Endothelial cell of umbilical vein (primary cell): ENCODE measurements at regions not wholly inside any gene's neighbourhood (a gene's known extent, or its start where the extent isn't known, plus 50 kb on each side); places are given as distances from the start of the nearest gene placed in this dataset.

ENCODE experiments used
- BruUV-seq: library from RNA; stranded (reverse); fragments of 400-500 nt; replicated peaks from 2 replicates; lab custom pipeline; 2021; lab: Mats Ljungman, UMichigan
- CTCF ChIA-PET: fragments of 300-600, 350-600 bp; sonication (Branson Sonifier 250); formaldehyde crosslinking; loops from one replicate; lab custom pipeline; 2021; ENCODE audit warnings: antibody characterized with exemption, inconsistent platforms; lab: Charles Lee
- POLR2A ChIA-PET: fragments of 300-600, 350-600 bp; sonication (Branson Sonifier 250); formaldehyde crosslinking; loops from one replicate; lab custom pipeline; 2021; ENCODE audit warnings: antibody characterized with exemption, inconsistent platforms; lab: Charles Lee
- DNase-seq: peaks from one replicate; pipeline ENCODE4 v3.0.0-alpha.2; 2011; ENCODE audit warnings: low read depth, low spot score
- FAIRE-seq: peaks from 2 replicates; lab custom pipeline; 2011; peaks lifted over from hg19 to GRCh38; lab: Jason Lieb, UNC
- H2AFZ ChIP-seq: 2 replicates; pipeline ENCODE4 v1.6.0; 2012; ENCODE audit warnings: low read depth, low read length, control low read depth, inconsistent platforms
- H3K27ac ChIP-seq: 2 replicates; pipeline ENCODE4 v1.5.1; 2011; ENCODE audit warnings: low read depth, mild to moderate bottlenecking, control low read depth, low read length, moderate library complexity; ENCODE audit not compliant: insufficient read depth
- H3K27me3 ChIP-seq, 2 experiments: 2 replicates each; pipeline versions ENCODE4 v1.6.0 to v1.6.1; 2011; ENCODE audit warnings: low read length in 2 of 2, mixed read lengths in 1 of 2; ENCODE audit not compliant: control insufficient read depth in 2 of 2, insufficient read depth in 2 of 2
- H3K36me3 ChIP-seq, 2 experiments: 2 replicates in 1 of 2; 3 replicates in 1 of 2; pipeline ENCODE4 v1.5.1; 2011; ENCODE audit warnings: low read length in 2 of 2, mild to moderate bottlenecking in 1 of 2, moderate library complexity in 1 of 2; ENCODE audit not compliant: control insufficient read depth in 2 of 2, insufficient read depth in 2 of 2; ENCODE audit errors: extremely low read depth in 1 of 2
- H3K4me1 ChIP-seq: 3 replicates; pipeline ENCODE4 v1.5.1; 2011; ENCODE audit warnings: mild to moderate bottlenecking, low read length; ENCODE audit not compliant: control insufficient read depth, insufficient read depth; ENCODE audit errors: extremely low read depth
- H3K4me2 ChIP-seq: 2 replicates; pipeline ENCODE4 v1.6.1; 2011; ENCODE audit warnings: low read length, control low read depth, mixed read lengths; ENCODE audit not compliant: insufficient read depth
- H3K4me3 ChIP-seq, 3 experiments: fragments of 200-600 bp in 1 of 3; sonication (generic), shearing (Covaris generic) in 1 of 3; replicated peaks in 1 of 3; 2 replicates each; pipeline ENCODE4 v1.5.1; 2011 to 2016; ENCODE audit warnings: control low read depth in 3 of 3, low read length in 3 of 3, mild to moderate bottlenecking in 2 of 3, inconsistent platforms in 1 of 3, low read depth in 1 of 3, moderate library complexity in 1 of 3; ENCODE audit not compliant: insufficient read depth in 1 of 3
- H3K79me2 ChIP-seq: 2 replicates; pipeline ENCODE4 v1.6.0; 2012; ENCODE audit warnings: low read length, inconsistent platforms; ENCODE audit not compliant: control insufficient read depth, insufficient read depth
- H3K9ac ChIP-seq: replicated peaks from 2 replicates; pipeline ENCODE3; 2011; ENCODE audit warnings: low read length, control low read depth; ENCODE audit not compliant: insufficient read depth; ENCODE audit errors: extremely low read depth
- H3K9me1 ChIP-seq: replicated peaks from 3 replicates; pipeline ENCODE4 v1.6.0; 2011; ENCODE audit warnings: mild to moderate bottlenecking, low read length; ENCODE audit not compliant: control insufficient read depth, insufficient read depth; ENCODE audit errors: extremely low read depth
- H3K9me3 ChIP-seq: replicated peaks from 2 replicates; pipeline ENCODE4 v1.5.1; 2012; ENCODE audit warnings: low read length, inconsistent platforms; ENCODE audit not compliant: control insufficient read depth, insufficient read depth
- H4K20me1 ChIP-seq: replicated peaks from 2 replicates; pipeline ENCODE3; 2011; ENCODE audit warnings: mild to moderate bottlenecking, low read length; ENCODE audit not compliant: control insufficient read depth, insufficient read depth; ENCODE audit errors: extremely low read depth
- EZH2 ChIP-seq: IDR thresholded peaks from 2 replicates; pipeline ENCODE4 v1.6.1; 2012; ENCODE audit warnings: borderline replicate concordance, low read depth, mild to moderate bottlenecking, moderate library complexity, low read length, inconsistent platforms; ENCODE audit not compliant: severe bottlenecking
- FOS ChIP-seq: IDR thresholded peaks from 2 replicates; pipeline ENCODE4 v1.6.1; 2011; ENCODE audit warnings: mild to moderate bottlenecking, low read length, moderate library complexity, borderline replicate concordance; ENCODE audit not compliant: insufficient read depth
- GATA2 ChIP-seq: IDR thresholded peaks from 2 replicates; pipeline ENCODE4 v1.7.0; 2011; ENCODE audit warnings: low read depth, mild to moderate bottlenecking, moderate library complexity, mixed read lengths, low read length; ENCODE audit not compliant: insufficient read length, insufficient read depth
- JUN ChIP-seq: IDR thresholded peaks from 2 replicates; pipeline ENCODE4 v1.6.1; 2011; ENCODE audit warnings: borderline replicate concordance, low read depth; ENCODE audit not compliant: insufficient read length, insufficient read depth
- MYC ChIP-seq: IDR thresholded peaks from one replicate; pipeline ENCODE4 v1.6.1; 2011; ENCODE audit warnings: mild to moderate bottlenecking, low read depth, low read length
- POLR2A ChIP-seq: IDR thresholded peaks from 2 replicates; pipeline ENCODE4 v1.6.1; 2012; ENCODE audit warnings: low read depth, mild to moderate bottlenecking, control low read depth, low read length
- POLR2AphosphoS5 ChIP-seq: IDR thresholded peaks from 2 replicates; pipeline ENCODE4 v1.6.1; 2012; ENCODE audit warnings: low read depth, mild to moderate bottlenecking, control low read depth, low read length, moderate library complexity; ENCODE audit not compliant: insufficient read depth
- dilution Hi-C: fragments of 300-500 bp; cut with MboI; formaldehyde crosslinking; loops from one replicate; pipeline ENCODE4 v1.15.0; 2019; ENCODE audit warnings: low sequenced_read_pairs; ENCODE audit not compliant: extremely low pct_ligation_motif_present
- intact Hi-C: fragments of 100-400 bp; cut with micrococcal nuclease; formaldehyde crosslinking; loops from one replicate; pipeline ENCODE4 v1.10.0; 2022
- TF ChIP-seq, protein P1 (sequence below), 2 donors: IDR thresholded peaks; 1 replicate in 1 of 2; 2 replicates in 1 of 2; pipeline ENCODE4 v1.5.1; 2011; ENCODE audit warnings: low read length in 2 of 2, mild to moderate bottlenecking in 2 of 2, moderate library complexity in 2 of 2, control low read depth in 1 of 2, inconsistent platforms in 1 of 2, low read depth in 1 of 2; ENCODE audit not compliant: insufficient read depth in 1 of 2; ENCODE audit errors: extremely low read depth in 1 of 2
- TF ChIP-seq, protein P2 (sequence below): IDR thresholded peaks from 2 replicates; pipeline ENCODE4 v1.6.1; 2011; ENCODE audit not compliant: insufficient read depth, insufficient read length

DNA sequence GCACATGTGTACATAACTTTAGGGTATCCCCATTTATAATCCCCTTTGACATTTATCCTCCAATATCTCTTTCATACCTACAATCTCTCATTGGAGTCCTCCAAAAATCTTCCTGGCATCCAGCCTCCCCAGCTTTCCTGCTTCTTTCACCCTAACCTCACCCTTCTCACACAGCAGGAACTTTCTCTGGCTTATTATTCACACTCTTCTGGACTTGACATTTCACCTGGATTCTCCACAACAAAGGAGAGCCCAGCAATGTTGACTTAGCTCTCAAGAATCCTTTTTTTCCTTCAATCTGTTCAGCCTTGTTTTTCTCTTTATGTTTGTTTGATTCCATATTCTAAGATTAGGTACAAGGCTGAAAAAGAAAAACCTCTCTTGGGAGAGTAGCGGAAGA is 783.6 kb upstream of the ACVR2A start:
- Histone ChIP-seq H3K9me3 (no peaks in the 10 kb centered on the region), H2AFZ (no peak overlapping the region), H3K9ac (no peak overlapping the region), H4K20me1 (no peaks in the 10 kb centered on the region), H3K36me3 (no peaks in the 10 kb centered on the region), H3K27ac (no peak overlapping the region), H3K4me2 (no peak overlapping the region), H3K79me2 (no peaks in the 10 kb centered on the region), H3K4me1 (no peaks in the 10 kb centered on the region), H3K9me1 (no peaks in the 10 kb centered on the region), H3K4me3 (no peak overlapping the region), H3K27me3 (no peaks in the 10 kb centered on the region)
- ChIA-PET CTCF (interaction anchor here (1.1 kb wide), 1 partner anchor 850 kb away, joined by 3 read pairs; no protein-coding TSS in a partner anchor), POLR2A (no interaction called here)
- intact Hi-C loops: no loop called here
- no TSS peak for BruUV-seq
- no peak for DNase-seq
- TF ChIP-seq, protein P1, sequence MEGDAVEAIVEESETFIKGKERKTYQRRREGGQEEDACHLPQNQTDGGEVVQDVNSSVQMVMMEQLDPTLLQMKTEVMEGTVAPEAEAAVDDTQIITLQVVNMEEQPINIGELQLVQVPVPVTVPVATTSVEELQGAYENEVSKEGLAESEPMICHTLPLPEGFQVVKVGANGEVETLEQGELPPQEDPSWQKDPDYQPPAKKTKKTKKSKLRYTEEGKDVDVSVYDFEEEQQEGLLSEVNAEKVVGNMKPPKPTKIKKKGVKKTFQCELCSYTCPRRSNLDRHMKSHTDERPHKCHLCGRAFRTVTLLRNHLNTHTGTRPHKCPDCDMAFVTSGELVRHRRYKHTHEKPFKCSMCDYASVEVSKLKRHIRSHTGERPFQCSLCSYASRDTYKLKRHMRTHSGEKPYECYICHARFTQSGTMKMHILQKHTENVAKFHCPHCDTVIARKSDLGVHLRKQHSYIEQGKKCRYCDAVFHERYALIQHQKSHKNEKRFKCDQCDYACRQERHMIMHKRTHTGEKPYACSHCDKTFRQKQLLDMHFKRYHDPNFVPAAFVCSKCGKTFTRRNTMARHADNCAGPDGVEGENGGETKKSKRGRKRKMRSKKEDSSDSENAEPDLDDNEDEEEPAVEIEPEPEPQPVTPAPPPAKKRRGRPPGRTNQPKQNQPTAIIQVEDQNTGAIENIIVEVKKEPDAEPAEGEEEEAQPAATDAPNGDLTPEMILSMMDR (IDR thresholded peaks at IDR 0.05; ENCODE audit: extremely low read depth in 1 of 2, insufficient read depth in 1 of 2, low read depth in 1 of 2, low read length in 2 of 2): no peak
- TF ChIP-seq POLR2AphosphoS5 (no peak), MYC (no peak), EZH2 (no peak), JUN (no peak), FOS (no peak), POLR2A (no peak), GATA2 (no peak)
- TF ChIP-seq, protein P2, sequence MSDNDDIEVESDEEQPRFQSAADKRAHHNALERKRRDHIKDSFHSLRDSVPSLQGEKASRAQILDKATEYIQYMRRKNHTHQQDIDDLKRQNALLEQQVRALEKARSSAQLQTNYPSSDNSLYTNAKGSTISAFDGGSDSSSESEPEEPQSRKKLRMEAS: no peak
- dilution Hi-C loops: no loop called here
- FAIRE-seq: no peak
